ENCODE measurements at regions not wholly inside any gene's neighbourhood (a gene's known extent, or its start where the extent isn't known, plus 50 kb on each side); places are given as distances from the start of the nearest gene placed in this dataset.
A peak's percentile ranks its signal among the peaks of the same experiment; 100 is the strongest.
"Not testable (repeated sequence)": the region's sequence is repeated elsewhere in the genome, so short reads cannot be mapped to it uniquely, and the experiment has no call there.

GRCh38 chr17:27365329-27365945 lies 71.5 kb downstream of the WSB1 start:
- DNase-seq (ENCODE audit: low spot score): not testable (repeated sequence)

- DNase-seq (ENCODE audit: low spot score): no peak
Measured at GRCh38 chr17:27366437-27366836, 72.5 kb downstream of the WSB1 start.

DNA sequence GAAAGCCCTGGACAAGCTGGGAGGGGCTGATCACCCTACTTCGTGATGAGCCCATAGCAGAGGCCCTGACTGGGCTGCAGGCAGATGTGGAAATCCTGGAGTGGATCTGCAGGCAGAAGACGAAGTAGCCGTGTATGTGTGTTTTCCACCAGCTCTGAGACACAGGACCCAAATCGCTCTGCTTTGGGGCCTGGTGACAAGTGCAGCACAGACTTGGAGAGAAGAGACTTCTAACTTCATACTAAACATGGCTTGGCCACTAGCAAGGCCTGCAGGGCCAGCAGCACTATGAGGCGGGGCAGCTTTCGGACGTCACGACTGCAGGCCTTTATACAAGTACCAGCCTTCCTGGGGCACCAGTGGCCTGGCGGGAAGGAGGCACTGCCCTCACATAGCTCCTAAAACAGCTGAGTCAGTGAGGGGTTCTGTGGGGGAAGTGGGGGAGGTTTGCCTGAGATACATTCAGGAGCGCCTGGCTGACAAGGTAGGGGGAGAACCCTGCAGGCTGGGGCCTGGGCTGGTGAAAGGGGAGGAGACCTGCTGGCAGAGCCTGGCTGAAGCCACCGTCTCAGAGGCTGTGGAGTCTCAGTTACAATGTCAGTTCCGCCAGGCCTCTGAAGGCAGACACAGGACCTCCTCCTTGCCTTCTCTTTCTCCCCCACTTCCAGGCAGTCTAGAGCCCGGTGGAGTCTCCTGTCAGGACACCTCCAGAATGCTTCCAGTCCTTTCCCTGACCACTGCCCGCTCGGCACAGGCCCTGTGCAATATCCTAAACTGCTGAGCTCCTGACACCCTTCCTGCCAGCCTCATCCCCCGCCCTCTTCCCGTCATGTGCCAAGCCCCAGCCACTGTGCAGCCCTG lies 73.4 kb downstream of the WSB1 start:
- DNase-seq (ENCODE audit: low spot score): no peak

DNA sequence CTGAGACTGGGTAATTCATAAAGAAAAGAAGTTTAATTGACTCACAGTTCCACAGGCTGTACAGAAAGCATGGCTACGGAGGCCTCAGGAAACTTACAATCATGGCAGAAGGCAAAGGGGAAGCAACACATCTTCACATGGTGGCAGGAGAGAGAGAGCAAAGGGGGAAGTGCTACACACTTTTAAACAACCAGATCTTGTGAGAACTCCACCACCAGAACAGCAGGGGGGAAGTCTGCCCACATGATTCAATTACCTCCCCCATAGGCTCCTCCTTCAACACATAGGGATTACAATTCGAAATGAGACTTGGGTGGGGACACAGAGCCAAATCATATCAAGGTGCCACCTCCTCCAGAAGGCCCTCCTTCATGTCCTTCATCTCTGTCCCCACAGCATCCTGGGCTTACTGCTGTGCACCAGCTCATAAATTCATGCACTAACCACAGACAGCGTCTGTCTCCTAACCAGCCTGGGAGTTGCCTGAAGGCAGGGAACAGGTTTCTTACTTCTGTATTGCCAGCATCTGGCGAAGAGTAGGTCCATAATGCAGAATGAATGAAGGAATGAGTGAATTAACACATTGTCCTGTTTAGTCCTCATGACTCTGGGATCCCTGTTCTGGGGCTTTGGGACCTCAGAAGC lies 74.4 kb downstream of the WSB1 start:
- no peak for DNase-seq (ENCODE audit: low spot score)

GRCh38 chr17:27368980-27369379 lies 75.1 kb downstream of the WSB1 start:
- no peak for DNase-seq (ENCODE audit: low spot score)

- no peak for DNase-seq (ENCODE audit: low spot score)
Measured at GRCh38 chr17:27370776-27371175, 76.9 kb downstream of the WSB1 start.

- not testable (repeated sequence) for DNase-seq (ENCODE audit: low spot score)
Measured at GRCh38 chr17:27373695-27374094, 79.8 kb downstream of the WSB1 start.

DNA sequence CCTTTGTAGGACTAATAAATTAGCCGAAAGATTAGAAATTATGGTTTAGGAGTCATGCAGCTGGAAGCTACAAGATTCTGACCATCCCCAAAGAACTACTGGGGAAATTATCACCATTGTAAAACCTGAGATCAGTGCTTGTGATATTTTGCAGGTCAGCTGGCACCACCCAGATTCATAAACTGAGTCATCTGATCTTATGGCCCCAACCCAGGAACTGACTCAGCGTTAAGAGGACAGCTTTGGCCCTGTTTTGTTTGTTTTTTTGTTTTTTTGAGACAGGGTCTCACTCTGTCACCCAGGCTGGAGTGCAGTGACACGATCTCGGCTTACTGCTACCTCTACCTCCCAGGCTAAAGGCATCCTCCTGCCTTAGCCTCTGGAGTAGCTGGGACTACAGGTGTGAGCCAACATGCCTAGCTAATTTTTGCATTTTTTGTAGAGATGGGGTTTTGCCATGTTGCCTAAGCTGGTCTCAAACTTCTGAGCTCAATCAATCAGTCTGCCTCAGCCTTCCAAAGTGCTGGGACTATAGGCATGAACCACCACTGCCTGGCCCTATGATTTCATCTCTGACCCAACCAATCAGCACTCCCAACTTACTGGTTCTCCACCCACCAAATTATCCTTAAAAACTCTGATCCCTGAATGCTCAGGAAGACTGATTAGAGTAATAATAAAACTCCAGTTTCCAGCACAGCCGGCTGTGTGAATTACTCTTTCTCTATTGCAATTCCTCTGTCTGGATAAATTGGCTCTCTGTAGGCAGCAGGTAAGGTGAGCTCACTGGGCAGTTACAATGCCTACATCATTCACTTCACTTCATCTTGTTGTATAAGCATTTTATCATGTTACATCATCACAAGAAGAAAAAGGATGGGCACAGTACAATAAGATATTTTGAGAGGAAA lies 79.4 kb upstream of the KSR1 start:
- no peak for DNase-seq (ENCODE audit: low spot score)

- no peak for DNase-seq (ENCODE audit: low spot score)
Measured at GRCh38 chr17:27378482-27379175, 77.6 kb upstream of the KSR1 start.

GRCh38 chr17:27379888-27380533 lies 76.2 kb upstream of the KSR1 start:
- no peak for DNase-seq (ENCODE audit: low spot score)

DNA sequence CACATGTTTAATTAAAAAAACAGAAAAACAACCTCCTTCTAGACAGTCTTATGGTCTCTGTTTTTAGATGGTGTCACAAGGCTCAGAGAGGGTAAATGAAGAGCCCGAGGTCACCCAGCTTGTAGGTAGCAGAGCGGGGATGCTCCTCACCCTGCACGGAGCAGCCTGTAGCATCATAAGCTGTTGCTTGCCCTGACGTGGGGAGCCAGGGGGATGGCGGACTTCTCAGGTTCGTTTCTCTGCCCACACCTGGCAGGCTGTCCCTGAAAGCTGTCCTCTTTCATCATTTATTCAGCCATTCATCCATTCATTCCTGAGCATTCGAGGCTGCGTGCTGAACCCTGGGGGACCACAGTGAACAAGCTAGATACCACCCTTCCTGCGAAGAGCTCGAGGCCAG lies 75.7 kb upstream of the KSR1 start:
- DNase-seq (ENCODE audit: low spot score): no peak

DNA sequence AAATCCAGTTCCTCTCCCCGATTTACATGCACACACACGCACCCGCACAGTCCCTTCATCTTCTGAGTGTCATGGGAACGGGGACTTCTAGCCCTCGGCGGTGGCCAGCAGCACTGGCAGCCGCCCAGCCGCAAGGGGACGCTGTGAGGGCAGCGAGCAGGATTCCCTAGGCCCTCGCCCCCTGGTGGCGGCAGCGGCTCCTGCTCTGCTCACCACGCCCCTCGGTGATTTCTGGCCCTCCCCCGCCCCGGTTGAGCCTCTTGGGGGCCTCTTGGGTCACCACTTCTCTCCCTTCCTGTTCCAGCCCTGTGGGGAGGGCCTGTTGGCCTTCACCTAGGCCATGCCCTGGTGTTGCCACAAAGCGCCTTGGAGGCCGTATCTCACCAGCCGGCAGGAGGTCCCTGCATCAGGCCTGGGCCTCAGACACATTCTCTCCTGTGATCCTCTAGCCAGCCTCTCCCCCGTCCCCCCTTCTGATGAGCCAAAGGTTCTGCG lies 75.2 kb upstream of the KSR1 start:
- peak; percentile 68 for DNase-seq (ENCODE audit: low spot score)

GRCh38 chr17:27382025-27382424 lies 74.2 kb upstream of the KSR1 start:
- DNase-seq (ENCODE audit: low spot score): no peak

DNA sequence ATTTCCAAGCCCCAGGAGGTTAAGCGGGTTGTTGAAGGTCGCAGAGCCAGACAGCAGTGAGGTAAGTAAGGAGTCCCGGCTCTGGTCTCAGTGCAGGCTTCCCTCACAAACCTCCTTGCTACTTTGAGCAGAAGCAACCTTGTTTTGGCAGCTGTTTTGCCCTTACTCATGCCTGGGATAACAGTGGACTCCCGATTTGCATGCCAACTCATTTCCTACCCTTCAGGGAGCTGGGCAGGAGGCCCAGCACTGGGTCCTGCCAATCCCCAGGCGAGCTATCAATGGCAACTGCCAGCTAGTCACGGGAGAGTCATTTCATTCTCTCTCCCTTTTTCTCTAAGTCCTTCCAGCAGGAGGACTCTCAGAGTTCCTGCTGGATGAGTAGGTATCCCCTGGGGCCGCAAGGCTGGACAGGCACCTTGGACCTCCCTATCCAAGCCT lies 72.0 kb upstream of the KSR1 start:
- DNase-seq (ENCODE audit: low spot score): no peak

- DNase-seq (ENCODE audit: low spot score): no peak
Measured at GRCh38 chr17:27384726-27385125, 71.5 kb upstream of the KSR1 start.

DNA sequence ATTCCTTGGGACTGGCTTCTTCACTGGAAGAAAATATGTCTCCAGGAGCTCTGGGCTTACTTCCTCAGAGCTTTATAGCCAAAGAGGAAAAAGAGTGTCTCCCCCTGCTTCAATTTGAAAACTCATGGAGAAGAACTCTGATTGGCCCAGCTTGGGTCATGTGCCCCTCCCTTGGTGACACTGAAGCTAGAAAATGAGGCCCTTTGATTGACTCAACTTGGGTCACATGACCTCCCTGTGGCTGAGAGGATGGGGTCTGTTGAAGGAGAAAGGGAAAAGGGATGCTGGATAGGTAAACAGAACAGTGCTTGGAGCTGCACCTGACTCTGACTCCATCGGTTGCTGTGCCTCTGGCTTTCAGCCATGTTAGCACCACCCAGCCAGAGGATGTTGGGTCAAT lies 70.6 kb upstream of the KSR1 start:
- DNase-seq (ENCODE audit: low spot score): no peak

DNA sequence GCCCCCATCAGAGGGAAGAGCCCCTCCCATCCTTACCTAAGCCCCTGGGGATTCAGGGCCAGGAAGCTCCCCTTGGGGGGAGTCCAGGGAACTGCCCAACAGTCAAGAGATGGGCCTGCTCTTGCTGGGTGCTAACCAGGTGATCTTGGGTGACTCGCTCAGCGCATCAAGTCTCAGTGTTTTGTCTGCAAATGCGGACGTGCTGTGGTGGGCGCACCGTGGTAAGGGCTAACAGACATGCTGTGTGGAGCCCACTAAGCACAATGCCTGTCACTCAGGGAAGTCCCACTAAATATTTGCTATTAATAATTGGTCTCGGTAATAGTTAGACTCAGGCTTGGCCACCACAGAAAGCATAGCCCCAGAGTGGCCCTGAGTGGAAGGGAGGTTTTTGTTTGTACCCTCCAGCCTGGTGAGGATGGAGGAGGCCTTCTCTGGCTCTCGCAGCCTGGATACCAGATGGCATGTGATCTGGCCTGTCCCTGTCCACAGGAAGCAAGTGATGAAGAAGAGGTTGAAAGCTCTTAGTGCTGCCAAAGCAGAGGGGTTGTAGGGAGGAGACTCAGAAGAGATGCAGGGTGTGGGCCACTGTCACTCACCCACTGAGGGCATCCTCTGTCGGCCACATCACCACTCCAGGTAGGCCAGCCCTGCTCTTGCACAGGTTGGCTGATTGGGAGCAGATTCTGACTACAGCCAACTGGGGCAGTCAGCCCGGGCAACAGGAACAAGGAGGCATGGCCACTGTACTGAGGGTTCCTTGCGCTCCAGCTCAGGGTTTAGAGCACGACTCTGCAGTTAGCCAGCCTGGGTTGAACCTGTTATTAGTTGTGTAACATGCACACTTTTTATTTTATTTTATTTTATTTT lies 69.8 kb upstream of the KSR1 start:
- no peak for DNase-seq (ENCODE audit: low spot score)

- DNase-seq (ENCODE audit: low spot score): no peak
Measured at GRCh38 chr17:27389542-27390140, 66.6 kb upstream of the KSR1 start.

GRCh38 chr17:27390540-27390939 lies 65.7 kb upstream of the KSR1 start:
- no peak for DNase-seq (ENCODE audit: low spot score)
